PFSK-1 (cell line): ENCODE measurements at regions not wholly inside any gene's neighbourhood (a gene's known extent, or its start where the extent isn't known, plus 50 kb on each side); places are given as distances from the start of the nearest gene placed in this dataset.

Experiments used
- POLR2AphosphoS5 ChIP-seq: IDR thresholded peaks from 2 replicates; pipeline ENCODE4 v1.6.1; 2012; ENCODE audit warnings: low read depth, mild to moderate bottlenecking, control low read depth, low read length, moderate library complexity
- SIN3A ChIP-seq: IDR thresholded peaks from 2 replicates; pipeline ENCODE4 v1.6.1; 2012; ENCODE audit warnings: mild to moderate bottlenecking, low read length, moderate library complexity, borderline replicate concordance; ENCODE audit not compliant: insufficient read depth
- TAF1 ChIP-seq: IDR thresholded peaks from 2 replicates; pipeline ENCODE4 v1.6.1; 2012; ENCODE audit warnings: low read length, control low read depth, borderline replicate concordance; ENCODE audit not compliant: insufficient read depth
- TF ChIP-seq, protein P1 (sequence below), 2 experiments: IDR thresholded peaks; 2 replicates each; pipeline versions ENCODE4 v1.6.1 to v1.8.0; 2011 to 2012; ENCODE audit warnings: low read depth in 2 of 2, low read length in 2 of 2, control low read depth in 1 of 2, inconsistent platforms in 1 of 2, mild to moderate bottlenecking in 1 of 2, moderate library complexity in 1 of 2; ENCODE audit not compliant: insufficient read depth in 1 of 2

DNA sequence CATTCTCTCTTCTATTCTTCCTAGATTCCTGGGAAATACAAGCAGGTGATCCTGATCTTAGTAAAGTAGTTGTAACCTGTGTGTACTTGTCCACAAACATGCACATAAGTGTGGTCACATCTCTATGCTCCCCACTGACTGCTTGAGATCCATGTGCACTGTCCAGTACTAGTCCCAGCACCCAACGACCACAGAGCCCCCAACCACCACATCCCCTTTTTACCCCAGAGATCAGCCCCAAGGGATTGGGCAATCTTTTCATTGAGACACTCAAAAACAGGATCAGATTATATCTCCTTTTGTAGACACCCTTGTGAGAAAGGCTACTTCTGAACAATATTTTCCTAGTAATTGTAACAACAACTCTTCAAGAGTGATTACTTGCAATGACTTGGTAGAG is 240.6 kb downstream of the ACTL7B start:
- TF ChIP-seq SIN3A = no peak
- TF ChIP-seq, protein P1, sequence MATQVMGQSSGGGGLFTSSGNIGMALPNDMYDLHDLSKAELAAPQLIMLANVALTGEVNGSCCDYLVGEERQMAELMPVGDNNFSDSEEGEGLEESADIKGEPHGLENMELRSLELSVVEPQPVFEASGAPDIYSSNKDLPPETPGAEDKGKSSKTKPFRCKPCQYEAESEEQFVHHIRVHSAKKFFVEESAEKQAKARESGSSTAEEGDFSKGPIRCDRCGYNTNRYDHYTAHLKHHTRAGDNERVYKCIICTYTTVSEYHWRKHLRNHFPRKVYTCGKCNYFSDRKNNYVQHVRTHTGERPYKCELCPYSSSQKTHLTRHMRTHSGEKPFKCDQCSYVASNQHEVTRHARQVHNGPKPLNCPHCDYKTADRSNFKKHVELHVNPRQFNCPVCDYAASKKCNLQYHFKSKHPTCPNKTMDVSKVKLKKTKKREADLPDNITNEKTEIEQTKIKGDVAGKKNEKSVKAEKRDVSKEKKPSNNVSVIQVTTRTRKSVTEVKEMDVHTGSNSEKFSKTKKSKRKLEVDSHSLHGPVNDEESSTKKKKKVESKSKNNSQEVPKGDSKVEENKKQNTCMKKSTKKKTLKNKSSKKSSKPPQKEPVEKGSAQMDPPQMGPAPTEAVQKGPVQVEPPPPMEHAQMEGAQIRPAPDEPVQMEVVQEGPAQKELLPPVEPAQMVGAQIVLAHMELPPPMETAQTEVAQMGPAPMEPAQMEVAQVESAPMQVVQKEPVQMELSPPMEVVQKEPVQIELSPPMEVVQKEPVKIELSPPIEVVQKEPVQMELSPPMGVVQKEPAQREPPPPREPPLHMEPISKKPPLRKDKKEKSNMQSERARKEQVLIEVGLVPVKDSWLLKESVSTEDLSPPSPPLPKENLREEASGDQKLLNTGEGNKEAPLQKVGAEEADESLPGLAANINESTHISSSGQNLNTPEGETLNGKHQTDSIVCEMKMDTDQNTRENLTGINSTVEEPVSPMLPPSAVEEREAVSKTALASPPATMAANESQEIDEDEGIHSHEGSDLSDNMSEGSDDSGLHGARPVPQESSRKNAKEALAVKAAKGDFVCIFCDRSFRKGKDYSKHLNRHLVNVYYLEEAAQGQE (IDR thresholded peaks at IDR 0.05; ENCODE audit: insufficient read depth in 1 of 2, low read depth in 2 of 2, low read length in 2 of 2) = no peak
- TF ChIP-seq POLR2AphosphoS5 = no peak
- TF ChIP-seq TAF1 = no peak
